ENCODE measurements at regions not wholly inside any gene's neighbourhood (a gene's known extent, or its start where the extent isn't known, plus 50 kb on each side); places are given as distances from the start of the nearest gene placed in this dataset.
"Not testable (repeated sequence)": the region's sequence is repeated elsewhere in the genome, so short reads cannot be mapped to it uniquely, and the experiment has no call there.

DNA sequence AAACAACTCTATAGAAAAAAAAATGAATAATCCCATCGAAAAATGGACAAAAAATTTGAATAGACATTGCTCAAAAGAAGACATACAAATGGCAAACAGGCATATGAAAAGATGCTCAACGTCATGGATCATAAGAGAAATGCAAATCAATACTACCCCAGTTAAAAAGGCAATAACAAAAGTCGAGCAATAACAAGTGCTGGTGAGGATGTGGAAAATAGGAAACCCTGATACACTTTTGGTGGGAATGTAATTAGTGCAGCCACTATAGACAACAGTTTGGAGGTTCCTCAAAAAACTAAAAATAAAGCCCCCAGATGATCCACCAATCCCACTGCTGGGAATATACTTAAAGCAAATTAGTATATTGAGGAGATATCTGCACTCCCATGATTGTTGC, 701.5 kb downstream of the NUP35 start:
- DNase-seq, result no peak

- DNase-seq, result no peak
Observed at GRCh38 chr2:183829931-183830330, 705.7 kb downstream of the NUP35 start.

GRCh38 chr2:183837157-183837556, 712.9 kb downstream of the NUP35 start:
- no peak for DNase-seq

GRCh38 chr2:183838295-183838694, 714.1 kb downstream of the NUP35 start:
- DNase-seq, result no peak

DNA sequence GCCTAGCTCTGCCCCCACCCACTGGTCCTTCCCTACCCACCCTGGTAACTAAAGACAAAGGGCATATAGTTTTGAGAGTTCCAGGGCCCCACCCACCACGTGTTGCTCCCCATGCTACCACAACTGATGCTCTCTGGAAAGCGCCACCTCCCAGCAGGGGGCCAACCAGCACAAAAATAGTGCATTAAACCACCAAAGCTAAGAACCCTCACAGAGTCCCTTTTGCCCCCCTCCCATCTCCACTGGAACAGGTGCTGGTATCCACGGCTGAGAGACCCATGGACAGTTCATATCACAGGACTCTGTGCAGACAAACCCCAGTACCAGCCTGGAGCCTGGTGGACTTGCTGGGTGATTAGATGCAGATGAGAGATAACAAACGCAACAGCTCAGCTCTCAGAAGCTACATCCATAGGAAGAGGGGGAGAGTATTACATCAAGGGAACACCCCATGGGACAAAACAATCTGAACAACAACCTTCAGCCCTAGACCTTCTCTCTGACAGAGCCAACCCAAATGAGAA, 715.9 kb downstream of the NUP35 start:
- no peak for DNase-seq

GRCh38 chr2:183849826-183850225, 725.6 kb downstream of the NUP35 start:
- DNase-seq, result not testable (repeated sequence)

- no peak for DNase-seq
Observed at GRCh38 chr2:183859129-183859528, 734.9 kb downstream of the NUP35 start.

GRCh38 chr2:183866666-183867065, 731.7 kb upstream of the ZNF804A start:
- no peak for DNase-seq

- no peak for DNase-seq
Observed at GRCh38 chr2:183867206-183867605, 731.1 kb upstream of the ZNF804A start.

DNA sequence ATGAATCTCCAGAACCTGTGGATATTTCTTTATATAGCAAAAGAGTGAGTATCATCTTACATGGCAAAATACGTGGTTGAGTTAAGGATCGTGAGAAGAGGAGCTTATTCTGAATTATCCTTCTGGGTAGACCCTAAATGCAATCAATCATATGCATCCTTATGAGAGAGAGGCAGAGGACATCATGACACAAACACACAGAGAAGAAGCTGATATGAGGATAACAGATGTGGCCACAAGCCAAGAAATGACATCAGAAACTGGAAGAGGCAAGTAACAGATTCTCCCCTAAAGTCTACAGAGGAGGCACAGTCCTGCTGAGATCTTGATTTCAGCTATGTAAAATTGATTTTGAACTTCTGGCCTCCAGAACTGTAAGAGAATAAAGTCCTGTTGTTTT, 730.2 kb upstream of the ZNF804A start:
- peak in 1 of 2 experiments; percentile 2 for DNase-seq

DNA sequence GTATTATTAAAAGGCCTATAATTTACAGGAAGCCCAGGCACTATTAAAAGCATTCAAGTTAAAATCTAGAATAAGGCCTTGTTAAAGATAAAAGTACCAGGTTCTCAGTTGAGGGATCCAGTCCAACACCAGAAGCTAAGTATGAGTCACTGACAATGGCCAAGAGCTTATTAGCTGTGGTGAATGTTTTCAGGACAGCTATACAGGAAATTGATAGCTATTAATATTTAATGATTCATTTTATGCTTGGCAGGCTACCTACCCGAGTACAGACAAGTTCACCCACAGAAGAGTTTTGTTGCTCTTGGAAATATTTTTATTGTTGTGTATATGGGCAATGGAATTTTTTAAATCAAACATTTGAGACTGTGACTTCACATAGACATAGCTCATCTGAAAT, 729.6 kb upstream of the ZNF804A start:
- no peak for DNase-seq

GRCh38 chr2:183872131-183872530, 726.2 kb upstream of the ZNF804A start:
- DNase-seq, result no peak

DNA sequence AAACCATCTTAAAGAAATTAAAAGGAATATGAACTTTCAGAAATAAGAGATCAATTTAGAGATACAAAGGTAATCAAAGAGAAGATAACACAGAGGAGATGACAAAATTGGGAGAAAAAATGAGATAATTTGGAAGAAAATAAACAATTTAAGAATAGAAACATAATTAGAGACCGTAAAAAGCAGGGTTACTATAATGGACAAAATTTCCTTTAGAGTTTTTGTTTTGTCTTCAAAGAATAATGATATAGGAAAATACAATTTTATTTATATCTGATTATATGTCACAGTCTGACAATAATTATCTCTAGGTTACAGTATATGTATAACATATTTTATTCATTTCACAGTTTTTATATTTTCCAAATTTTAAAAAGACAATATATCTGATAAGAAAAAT, 716.4 kb upstream of the ZNF804A start:
- DNase-seq, result no peak

GRCh38 chr2:183892315-183892941, 705.9 kb upstream of the ZNF804A start:
- no peak for DNase-seq

DNA sequence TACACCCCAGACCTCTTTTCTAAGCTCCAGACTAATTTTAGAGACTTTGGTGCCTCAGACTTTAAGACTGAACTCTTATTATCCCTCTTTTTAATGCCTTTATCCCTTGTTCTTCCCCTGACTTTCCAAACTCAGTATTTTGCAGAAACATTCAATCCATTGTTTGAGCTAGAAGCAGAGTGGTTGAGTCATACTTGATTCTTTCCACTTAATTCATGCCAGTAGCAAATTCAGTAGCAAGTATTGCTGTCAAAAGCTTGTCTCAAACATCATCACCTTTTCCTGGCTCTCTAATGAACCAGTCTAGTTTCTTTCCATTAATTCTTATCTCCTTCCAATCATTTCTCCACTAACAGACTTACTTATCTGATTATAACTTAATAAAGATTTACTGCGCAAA, 699.7 kb upstream of the ZNF804A start:
- no peak for DNase-seq

DNA sequence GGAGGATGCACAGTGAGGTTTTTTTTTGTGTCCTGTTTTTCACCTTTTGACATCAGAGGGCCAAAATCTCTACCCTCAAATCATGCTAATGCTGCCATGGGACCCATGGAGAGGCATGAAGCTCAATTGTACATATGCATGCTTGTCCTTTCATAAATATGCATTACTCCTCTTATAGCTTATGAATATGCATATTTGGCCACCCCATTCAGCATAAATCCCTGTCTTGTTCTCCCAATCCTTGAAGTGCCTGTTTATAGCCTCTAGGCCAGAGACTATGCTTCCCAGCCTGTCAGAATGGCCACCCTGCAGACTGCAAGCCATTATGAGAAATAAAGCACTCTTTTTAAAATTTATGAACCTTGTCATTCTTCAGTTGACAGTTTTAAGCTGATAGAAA, 696.4 kb upstream of the ZNF804A start:
- DNase-seq, result no peak

DNA sequence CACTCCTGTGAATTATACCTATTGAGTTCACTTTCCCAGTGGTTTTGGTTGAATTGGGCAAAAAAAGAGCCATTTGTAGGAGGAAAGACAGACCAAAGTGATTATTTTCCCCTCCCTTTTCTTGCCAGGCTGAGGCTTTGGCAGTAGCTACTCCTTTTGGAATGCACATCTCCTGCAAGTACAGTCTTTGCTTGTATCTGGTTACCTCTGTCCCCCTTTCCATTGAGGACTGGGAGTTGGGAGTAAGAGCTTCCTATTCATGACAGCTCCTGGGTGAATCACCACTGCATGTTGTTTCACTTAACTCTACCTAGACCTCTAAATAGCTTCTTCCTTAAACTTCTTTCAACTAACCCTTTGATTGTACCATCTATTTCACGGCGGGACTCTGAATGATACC, 695.3 kb upstream of the ZNF804A start:
- DNase-seq, result no peak

DNA sequence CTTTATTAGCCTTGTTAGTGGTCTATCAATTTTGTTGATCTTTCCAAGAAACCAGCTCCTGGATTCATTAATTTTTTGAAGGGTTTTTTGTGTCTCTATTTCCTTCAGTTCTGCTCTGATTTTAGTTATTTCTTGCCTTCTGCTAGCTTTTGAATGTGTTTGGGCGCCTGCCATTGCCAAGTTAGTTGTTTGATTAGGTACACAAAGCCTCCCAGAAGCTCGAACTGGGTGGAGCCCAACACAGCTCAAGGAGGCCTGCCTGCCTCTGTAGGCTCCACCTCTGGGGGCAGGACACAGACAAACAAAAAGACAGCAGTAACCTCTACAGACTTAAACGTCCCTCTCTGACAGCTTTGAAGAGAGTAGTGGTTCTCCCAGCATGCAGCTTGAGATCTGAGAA, 682.3 kb upstream of the ZNF804A start:
- DNase-seq, result not testable (repeated sequence)

DNA sequence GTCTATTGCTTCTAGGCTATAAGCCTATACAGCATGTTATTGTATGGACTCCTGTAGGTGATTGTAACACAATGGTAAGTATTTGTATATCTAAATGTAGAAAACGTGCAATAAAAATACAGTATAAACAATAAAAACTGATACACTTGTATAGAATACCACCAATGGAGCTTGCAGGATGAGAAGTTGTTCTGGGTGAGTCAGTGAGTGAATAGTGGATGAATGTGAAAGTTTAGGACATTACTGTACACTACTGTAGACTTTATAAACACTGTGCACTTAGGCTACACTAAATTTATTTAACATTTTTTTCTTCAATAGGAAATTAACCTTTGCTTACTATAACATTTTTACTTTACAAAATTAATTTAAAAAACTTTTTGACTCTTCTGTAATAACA, 679.2 kb upstream of the ZNF804A start:
- DNase-seq, result no peak

- no peak for DNase-seq
Observed at GRCh38 chr2:183919926-183920325, 678.4 kb upstream of the ZNF804A start.

DNA sequence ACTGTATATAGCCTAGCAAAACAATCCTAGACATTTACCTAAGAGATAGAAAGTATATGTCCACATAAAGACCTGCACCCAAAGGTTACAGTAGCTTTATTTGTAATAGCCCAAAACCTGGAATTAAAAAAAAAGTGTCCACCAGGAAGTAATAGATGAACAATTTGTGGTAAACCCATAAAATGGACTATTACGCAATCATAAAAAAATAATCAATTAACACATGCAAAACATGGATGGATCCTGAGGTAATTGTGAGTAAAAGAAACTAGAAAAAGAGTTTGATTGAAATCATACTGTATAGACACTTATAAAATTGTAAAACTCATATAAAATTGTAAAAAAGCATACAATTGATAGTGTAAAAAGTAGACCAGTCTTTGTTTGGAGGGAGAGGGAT, 673.0 kb upstream of the ZNF804A start:
- no peak for DNase-seq

GRCh38 chr2:183926433-183926832, 671.9 kb upstream of the ZNF804A start:
- peak in 1 of 2 experiments; percentile 34 for DNase-seq

- DNase-seq, result no peak
Observed at GRCh38 chr2:183927406-183928325, 670.7 kb upstream of the ZNF804A start.

DNA sequence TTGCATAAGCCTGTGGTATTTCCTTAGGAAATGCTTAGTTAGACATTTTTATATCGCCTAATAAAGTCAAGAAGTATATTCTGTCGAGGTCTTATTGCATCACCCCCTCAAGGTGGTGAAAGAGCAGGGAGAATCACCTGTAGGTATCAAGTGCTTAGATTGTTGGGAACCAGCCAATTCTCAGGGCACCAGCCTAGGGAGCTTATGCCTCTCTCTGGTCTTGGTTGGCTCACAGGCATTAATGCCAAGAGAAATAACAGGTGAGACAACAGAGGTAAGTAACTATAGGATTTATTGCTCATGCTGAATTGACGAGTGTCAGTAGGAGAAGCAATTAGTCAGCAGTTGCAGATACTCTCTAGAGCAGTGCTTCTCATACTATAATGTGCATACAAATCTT, 663.3 kb upstream of the ZNF804A start:
- no peak for DNase-seq
